NCI-H510A treated with DMSO at 0.1 percent for 48 hours (cell line): ENCODE measurements at regions not wholly inside any gene's neighbourhood (a gene's known extent, or its start where the extent isn't known, plus 50 kb on each side); places are given as distances from the start of the nearest gene placed in this dataset.
"Not testable (repeated sequence)": the region's sequence is repeated elsewhere in the genome, so short reads cannot be mapped to it uniquely, and the experiment has no call there.

Source experiments
- DNase-seq: peaks from one replicate; lab custom pipeline; 2025; lab: John Stamatoyannopoulos, UW

GRCh38 chr17:31677681-31678080, 181.4 kb downstream of the COPRS start:
- DNase-seq = no peak

GRCh38 chr17:31677036-31677435, 182.0 kb downstream of the COPRS start:
- DNase-seq = no peak

DNA sequence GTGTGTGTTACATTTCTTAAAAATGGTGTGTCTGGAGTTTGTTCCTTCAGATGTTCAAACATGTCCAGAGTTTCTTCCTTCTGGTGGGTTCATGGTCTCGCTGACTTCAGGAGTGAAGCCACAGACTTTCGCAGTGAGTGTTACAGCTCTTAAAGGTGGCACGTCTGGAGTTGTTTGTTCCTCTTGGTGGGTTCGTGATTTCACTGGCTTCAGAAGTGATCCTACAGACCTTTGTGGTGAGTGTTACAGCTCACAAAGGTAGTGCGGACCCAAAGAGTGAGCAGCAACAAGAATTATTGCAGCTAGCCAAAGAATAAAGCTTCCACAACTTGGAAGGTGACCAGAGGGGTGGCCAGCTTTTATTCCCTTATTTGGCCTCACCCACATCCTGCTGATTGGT, 183.7 kb downstream of the COPRS start:
- not testable (repeated sequence) for DNase-seq

DNA sequence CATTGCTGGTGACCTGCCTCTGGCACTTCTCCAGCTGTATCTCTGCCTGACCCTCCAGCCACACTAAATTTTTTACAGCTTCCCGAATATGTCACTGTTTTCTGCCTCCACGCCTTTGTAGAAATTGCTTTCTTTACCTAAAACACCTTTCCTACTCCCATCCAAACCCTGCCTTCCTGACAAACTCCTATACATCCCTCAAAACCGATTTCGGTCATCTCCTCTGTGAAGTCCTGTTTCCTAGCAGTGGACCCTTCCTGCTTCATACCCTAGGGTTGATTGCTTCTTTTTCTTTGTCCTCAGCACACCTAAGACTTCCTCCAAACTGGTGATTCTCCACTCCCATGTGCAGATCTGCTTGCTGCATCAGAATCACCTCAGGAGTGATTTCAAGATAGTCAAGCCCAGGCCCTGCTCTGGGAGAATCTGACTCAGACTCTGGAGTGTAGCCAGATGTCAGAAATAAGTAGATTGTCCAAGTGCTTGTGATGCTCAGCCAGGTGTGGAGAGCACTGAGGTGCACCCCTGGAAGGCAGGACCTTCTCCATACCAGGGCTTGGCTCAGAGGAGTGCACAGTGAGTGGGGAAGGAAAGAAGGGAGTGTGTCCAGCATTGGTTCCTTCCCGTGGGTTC, 184.2 kb downstream of the COPRS start:
- DNase-seq = no peak

- no peak for DNase-seq
Measured at GRCh38 chr17:31674305-31674704, 184.7 kb downstream of the COPRS start.

GRCh38 chr17:31673076-31673475, 186.0 kb downstream of the COPRS start:
- DNase-seq = no peak

- no peak for DNase-seq
Measured at GRCh38 chr17:31672161-31672819, 186.8 kb downstream of the COPRS start.

- no peak for DNase-seq
Measured at GRCh38 chr17:31663576-31663975, 195.5 kb downstream of the COPRS start.

DNA sequence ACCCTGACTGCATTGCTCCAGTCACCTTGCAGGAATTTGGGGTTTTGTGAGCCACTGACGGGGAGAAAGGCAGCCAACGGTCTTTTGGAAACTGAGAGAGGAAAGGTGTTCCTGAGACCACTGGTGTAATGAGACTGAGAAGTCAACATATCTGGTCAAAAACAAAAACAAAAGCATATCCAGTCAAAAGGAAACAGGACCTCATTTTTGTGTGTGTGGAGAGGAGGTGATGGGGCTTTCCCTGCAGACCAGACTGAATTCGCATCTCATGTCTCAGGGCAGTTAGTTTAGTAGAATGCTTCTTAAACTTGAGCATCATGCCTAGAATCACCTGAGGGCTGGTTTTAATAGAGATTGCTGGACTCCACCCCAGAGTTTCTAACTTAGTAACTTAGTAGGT, 198.4 kb downstream of the COPRS start:
- no peak for DNase-seq

DNA sequence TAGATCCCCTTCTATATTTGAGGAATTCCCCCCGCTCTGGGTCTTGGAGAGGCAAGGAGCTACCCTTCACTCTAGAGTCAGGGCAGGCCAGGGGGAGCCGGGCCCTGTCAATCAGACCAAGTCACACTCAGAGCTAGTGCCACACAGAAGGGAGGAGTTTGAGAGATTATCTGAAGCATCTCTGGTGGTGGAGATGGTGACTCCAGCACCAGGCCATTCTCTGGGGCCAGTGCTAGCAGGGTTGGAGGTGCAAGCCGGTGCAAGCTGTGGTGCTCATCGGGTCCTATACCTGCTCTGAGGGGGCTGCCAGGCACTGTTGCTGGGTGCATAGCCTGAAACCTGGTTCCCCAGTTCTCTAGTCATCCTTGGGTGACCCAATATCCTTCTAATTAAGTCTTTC, 201.2 kb downstream of the COPRS start:
- DNase-seq = no peak

DNA sequence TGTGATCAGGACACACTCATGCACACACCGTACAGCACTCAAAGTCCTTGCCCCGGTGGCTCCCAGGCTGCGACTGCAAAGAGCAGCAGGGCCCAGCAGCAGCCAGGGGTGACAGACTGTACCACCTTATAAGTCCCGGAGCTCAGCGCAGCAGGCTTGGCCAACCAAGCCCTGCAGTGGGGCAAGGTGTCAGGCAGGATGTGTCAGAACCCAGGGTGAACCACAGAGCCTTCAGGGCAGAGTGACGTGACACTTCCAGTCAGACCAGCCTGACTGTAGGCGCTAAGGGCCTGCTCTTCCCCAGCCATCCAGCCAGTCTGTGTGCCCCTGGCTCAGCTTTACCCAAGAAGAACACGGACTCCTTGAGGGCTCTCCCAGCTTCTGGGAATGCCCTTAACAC, 204.1 kb downstream of the COPRS start:
- no peak for DNase-seq

GRCh38 chr17:31653691-31654090, 205.4 kb downstream of the COPRS start:
- no peak for DNase-seq

DNA sequence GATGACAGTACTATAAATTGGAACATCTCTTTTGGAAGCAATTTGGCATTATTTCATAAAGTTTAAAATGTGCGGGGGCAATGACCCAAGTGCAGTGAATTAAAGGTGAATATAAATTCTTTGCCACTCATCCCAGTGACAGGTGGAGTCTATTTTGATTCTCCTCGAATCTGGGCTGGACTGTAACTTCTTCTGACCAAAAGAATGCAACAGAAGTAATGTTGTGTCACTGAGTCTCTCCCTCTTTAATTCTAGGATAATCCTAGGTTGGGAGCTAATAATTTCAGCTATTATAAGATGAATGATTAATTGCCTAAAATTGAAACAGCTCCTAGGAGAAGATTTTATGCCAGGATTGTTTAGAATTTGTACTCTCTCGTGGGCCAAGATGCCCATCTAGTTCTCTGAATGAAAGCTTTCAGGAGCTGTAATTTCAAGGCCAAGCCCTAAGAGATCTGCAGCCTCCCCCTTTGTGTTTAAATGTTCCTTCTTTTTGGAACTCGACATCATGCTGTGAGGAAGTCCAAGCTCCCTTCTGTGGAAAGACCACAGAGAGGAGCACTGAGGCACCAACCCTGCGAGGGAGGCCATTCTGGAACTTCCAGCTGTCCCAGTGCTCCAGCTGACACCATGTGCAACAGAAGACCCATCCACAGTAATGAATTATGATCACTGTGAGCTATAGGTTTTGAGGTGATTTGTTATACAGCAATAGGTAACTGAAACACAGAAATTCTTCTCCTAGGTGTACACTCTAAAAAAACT, 208.1 kb downstream of the COPRS start:
- DNase-seq = no peak

GRCh38 chr17:31649302-31649701, 209.7 kb downstream of the COPRS start:
- DNase-seq = no peak

GRCh38 chr17:31647661-31648060, 211.4 kb downstream of the COPRS start:
- no peak for DNase-seq

DNA sequence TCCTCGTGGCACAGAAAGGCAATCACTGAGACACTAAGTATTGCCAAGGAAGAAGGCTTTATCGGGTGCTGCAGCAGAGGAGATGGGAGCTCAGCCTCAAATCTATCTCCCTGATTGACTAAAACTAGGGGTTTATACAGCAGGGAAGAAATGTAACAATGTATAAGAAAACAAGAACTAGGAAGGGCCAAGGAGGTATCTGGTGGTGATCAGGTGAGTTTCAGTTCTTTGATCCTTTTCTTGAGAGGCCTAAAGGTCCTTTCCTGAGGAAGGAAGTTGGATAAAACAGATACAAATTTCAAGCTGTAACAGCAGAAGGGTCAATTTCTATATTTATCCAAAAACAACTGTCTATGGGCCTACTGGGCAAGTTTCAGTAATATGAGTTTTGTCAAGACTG, 212.4 kb downstream of the COPRS start:
- no peak for DNase-seq

DNA sequence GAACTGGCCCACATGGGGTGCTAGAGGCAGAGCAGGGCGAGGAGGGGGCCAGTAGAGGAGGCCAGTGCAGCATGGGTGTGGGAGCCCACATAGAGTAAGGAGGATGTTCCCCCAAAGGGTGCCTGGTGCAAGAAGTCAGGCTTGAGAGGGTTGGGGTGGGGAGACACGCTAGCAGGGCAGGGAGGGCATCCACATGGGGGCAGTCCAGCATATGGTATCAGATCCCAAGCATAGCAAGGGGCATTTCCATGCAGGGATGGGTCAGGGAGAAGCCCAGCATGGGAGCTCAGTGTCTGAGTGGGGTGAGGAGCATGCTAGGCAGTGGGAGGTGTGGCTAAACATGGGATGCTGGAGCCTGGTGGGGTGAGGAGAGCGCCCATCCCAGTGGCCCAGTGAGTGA, 213.7 kb downstream of the COPRS start:
- DNase-seq = no peak

GRCh38 chr17:31631766-31632165, 227.3 kb downstream of the COPRS start:
- no peak for DNase-seq

GRCh38 chr17:31630866-31631265, 228.2 kb downstream of the COPRS start:
- not testable (repeated sequence) for DNase-seq

DNA sequence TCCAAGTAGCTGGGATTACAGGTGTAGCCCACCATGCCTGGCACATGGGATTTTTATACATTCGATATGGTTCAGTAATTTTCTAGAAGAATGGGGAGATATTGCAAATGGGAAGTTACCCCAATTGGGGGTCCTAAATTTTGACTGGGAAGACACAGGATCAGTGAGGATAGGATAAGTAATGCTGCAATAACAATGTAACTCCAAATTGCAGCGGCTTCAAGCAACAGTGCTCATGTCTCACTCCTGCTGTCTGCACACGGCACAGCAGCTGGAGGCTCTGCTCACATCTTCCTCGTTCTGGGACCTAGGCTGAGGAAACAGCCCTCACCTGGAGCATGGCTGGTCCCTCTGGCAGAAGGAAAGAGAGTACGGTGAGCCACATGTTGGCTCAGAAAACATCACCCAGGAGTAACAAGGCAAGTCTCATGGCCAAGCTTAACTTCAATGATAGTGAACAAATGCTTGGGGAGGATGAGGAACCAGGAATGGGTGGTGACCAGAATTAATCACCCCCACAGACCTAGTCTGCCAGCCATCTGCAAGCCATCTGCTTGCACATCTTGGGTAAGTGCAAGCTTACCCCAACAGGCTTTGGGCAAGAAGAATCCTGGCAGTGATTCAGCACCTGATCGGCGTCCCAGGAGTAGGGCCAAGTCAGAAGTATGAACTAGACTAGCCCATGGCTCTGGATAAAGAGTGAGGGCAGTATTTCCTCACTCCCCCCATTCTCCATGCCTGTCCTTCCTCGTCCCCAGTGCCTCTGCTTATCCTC, 229.2 kb downstream of the COPRS start:
- DNase-seq = no peak

DNA sequence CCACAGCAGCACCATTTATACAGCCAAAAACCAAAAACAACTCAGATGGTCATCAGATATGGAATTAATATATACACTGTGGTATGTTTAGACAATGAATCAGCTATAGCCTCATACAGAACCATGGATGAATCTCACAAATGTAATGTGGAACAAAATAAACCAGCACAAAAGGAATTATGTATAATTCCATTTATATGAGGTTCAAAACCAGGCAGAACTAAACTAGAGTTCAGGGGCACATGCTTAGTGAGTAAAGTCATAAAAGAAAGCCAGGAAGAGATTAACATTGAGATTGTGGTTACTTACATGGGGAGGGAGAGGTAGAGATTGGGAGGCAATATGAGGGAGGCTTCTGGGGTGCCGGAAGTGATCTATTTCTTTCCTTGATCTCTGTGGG, 231.1 kb downstream of the COPRS start:
- no peak for DNase-seq

DNA sequence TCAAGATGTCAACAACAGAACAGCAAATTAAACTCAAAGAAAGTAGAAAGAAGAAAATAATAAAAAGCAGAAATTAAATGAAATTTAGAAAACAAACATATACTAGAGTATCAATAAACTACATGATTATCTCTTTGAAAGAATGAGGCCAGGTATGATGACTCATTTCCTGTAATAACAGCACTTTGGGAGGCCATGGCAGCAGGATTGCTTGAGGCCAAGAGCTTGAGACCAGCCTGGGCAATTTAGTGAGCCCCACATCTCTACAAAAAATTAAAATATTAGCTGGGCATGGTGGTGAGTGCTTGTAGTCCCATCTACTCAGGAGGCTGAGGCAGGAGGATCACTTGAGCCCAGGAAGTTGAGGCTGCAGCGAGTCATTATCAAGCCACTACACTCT, 232.5 kb downstream of the RAB11FIP4 start:
- DNase-seq = no peak

DNA sequence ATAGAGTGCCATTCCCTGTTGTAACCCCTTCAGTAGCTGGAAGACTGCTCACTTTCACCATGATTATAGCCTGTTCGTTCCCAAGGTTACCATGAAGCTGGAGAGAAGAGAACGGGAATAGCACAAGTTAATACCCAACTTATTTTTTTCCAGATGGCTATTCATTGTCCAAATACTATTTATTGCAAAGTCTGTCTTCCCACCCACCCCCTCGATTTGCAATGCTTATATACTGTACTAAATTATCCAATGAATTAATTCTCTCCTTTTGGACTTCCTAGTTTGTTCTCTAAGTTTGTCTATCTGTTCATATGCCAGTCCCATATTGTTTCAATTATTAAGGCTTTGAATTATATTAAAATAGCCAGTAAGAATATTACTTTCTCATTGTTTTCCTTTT, 231.0 kb downstream of the RAB11FIP4 start:
- no peak for DNase-seq
